ENCODE measurements at regions not wholly inside any gene's neighbourhood (a gene's known extent, or its start where the extent isn't known, plus 50 kb on each side); places are given as distances from the start of the nearest gene placed in this dataset.

- in situ Hi-C loops (cut with MboI; ENCODE audit: low pct_ligation_motif_present in 1 of 4, low pct_unique_long_range_greater_than_20kb in 1 of 4, low sequenced_read_pairs in 3 of 4) (no loop called here), intact Hi-C loops (cut with DNase I; ENCODE audit: low total_unique reads) (no loop called here)
- Histone ChIP-seq H3K27me3 (no peaks in the 10 kb centered on the region), H3K4me3 (no peak overlapping the region), H3K9me3 (no peaks in the 10 kb centered on the region), H3K36me3 (no peaks in the 10 kb centered on the region), H3K27ac (no peak overlapping the region), H3K4me1 (no peaks in the 10 kb centered on the region)
- no peak for DNase-seq
- 83 to 93% methylated on average over 2 of the region's 2 CpGs for WGBS, 2 donors (ENCODE audit: low coverage in 1 of 2)
- TF ChIP-seq, protein P1, sequence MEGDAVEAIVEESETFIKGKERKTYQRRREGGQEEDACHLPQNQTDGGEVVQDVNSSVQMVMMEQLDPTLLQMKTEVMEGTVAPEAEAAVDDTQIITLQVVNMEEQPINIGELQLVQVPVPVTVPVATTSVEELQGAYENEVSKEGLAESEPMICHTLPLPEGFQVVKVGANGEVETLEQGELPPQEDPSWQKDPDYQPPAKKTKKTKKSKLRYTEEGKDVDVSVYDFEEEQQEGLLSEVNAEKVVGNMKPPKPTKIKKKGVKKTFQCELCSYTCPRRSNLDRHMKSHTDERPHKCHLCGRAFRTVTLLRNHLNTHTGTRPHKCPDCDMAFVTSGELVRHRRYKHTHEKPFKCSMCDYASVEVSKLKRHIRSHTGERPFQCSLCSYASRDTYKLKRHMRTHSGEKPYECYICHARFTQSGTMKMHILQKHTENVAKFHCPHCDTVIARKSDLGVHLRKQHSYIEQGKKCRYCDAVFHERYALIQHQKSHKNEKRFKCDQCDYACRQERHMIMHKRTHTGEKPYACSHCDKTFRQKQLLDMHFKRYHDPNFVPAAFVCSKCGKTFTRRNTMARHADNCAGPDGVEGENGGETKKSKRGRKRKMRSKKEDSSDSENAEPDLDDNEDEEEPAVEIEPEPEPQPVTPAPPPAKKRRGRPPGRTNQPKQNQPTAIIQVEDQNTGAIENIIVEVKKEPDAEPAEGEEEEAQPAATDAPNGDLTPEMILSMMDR (IDR thresholded peaks at IDR 0.05) = no peak
- TF ChIP-seq POLR2AphosphoS5 (IDR thresholded peaks at IDR 0.05) = no peak
- TF ChIP-seq EP300 (IDR thresholded peaks at IDR 0.05; ENCODE audit: low read depth) = no peak
- TF ChIP-seq POLR2A (IDR thresholded peaks at IDR 0.05) = no peak
Measured at GRCh38 chrX:134742573-134742972, 54.4 kb downstream of the PABIR2 start.

DNA sequence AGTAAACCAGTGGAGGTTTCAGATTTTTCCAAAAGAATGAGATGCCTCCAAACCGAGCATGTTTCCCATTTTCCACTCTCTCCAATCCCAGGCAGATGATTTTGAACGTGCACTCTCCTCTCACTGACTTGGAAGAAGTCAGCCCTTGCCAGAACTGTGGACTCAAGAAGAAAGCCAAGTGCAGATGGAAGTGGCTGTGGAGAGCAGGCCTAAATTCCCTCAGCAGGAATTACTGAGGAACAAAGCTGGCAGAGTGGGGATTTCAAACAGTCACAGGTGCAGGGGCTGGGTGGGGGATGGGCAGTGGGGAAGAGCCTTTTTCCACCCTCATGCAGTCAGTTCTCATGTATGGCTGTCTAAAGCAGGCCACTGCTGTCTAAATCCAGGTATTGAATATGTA, 55.3 kb downstream of the PABIR2 start:
- no peak overlapping the region for H3K4me3 ChIP-seq
- no peaks in the 10 kb centered on the region for H3K9me3 ChIP-seq
- no peaks in the 10 kb centered on the region for H3K4me1 ChIP-seq
- in situ Hi-C loops (cut with MboI; ENCODE audit: low pct_ligation_motif_present in 1 of 4, low pct_unique_long_range_greater_than_20kb in 1 of 4, low sequenced_read_pairs in 3 of 4) = no loop called here
- H3K27me3 ChIP-seq = no peaks in the 10 kb centered on the region
- no peak overlapping the region for H3K27ac ChIP-seq
- intact Hi-C loops (cut with DNase I; ENCODE audit: low total_unique reads) = no loop called here
- 53 to 67% methylated on average over 1 to 2 of the region's 2 CpGs for WGBS, 2 donors (ENCODE audit: low coverage in 1 of 2)
- no peak for TF ChIP-seq POLR2A (IDR thresholded peaks at IDR 0.05)
- TF ChIP-seq, protein P1 (IDR thresholded peaks at IDR 0.05) = no peak
- no peak for TF ChIP-seq POLR2AphosphoS5 (IDR thresholded peaks at IDR 0.05)
- TF ChIP-seq EP300 (IDR thresholded peaks at IDR 0.05; ENCODE audit: low read depth) = no peak
- H3K36me3 ChIP-seq = no peaks in the 10 kb centered on the region
- DNase-seq = no peak

GRCh38 chrX:134738986-134739740, 57.8 kb downstream of the PABIR2 start:
- H3K4me3 ChIP-seq = no peak overlapping the region
- no peak for DNase-seq
- H3K36me3 ChIP-seq = no peaks in the 10 kb centered on the region
- no peak overlapping the region for H3K27ac ChIP-seq
- in situ Hi-C loops (cut with MboI; ENCODE audit: low pct_ligation_motif_present in 1 of 4, low pct_unique_long_range_greater_than_20kb in 1 of 4, low sequenced_read_pairs in 3 of 4) = no loop called here
- H3K9me3 ChIP-seq = no peaks in the 10 kb centered on the region
- intact Hi-C loops (cut with DNase I; ENCODE audit: low total_unique reads) = no loop called here
- no peaks in the 10 kb centered on the region for H3K4me1 ChIP-seq
- TF ChIP-seq POLR2AphosphoS5 (IDR thresholded peaks at IDR 0.05) = no peak
- TF ChIP-seq POLR2A (IDR thresholded peaks at IDR 0.05) = no peak
- TF ChIP-seq, protein P1 (IDR thresholded peaks at IDR 0.05) = no peak
- TF ChIP-seq EP300 (IDR thresholded peaks at IDR 0.05; ENCODE audit: low read depth) = no peak
- WGBS, 2 donors (ENCODE audit: low coverage in 1 of 2) = 60 to 69% methylated on average over 5 to 8 of the region's 8 CpGs
- H3K27me3 ChIP-seq = no peaks in the 10 kb centered on the region

DNA sequence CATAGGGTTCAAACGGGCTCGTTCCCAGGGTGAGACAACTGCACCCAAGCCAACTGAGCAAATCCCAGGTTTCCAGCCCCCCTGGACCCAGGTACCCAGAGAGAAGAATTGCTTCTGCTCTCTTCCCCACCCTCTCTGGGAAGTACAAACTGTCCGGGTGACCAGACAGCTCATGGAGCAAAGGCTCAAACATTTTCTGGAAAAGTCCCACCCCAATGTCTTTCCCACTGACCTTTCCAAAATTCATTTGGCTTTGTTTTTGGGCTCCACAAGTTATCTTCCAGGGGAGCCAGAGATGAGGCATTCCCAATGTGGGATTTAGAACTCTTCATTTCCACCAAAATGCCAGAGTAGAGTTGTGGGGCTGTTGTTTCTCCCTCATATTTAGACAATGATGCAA, 58.6 kb downstream of the PABIR2 start:
- TF ChIP-seq POLR2AphosphoS5 (IDR thresholded peaks at IDR 0.05) (no peak), EP300 (IDR thresholded peaks at IDR 0.05; ENCODE audit: low read depth) (no peak), POLR2A (IDR thresholded peaks at IDR 0.05) (no peak)
- TF ChIP-seq, protein P1 (IDR thresholded peaks at IDR 0.05) = no peak
- WGBS, 2 donors (ENCODE audit: low coverage in 1 of 2) = 54% methylated on average over 3 of the region's 3 CpGs; no CpG with 5 or more reads in 1 of the 2 donors
- H3K27ac ChIP-seq = no peak overlapping the region

More for the DNA sequence above, 58.6 kb downstream of the PABIR2 start:
- H3K9me3 ChIP-seq = no peaks in the 10 kb centered on the region
- intact Hi-C loops (cut with DNase I; ENCODE audit: low total_unique reads) (no loop called here), in situ Hi-C loops (cut with MboI; ENCODE audit: low pct_ligation_motif_present in 1 of 4, low pct_unique_long_range_greater_than_20kb in 1 of 4, low sequenced_read_pairs in 3 of 4) (no loop called here)
- no peak overlapping the region for H3K4me3 ChIP-seq
- DNase-seq = no peak
- H3K36me3 ChIP-seq = no peaks in the 10 kb centered on the region
- H3K4me1 ChIP-seq = no peaks in the 10 kb centered on the region
- H3K27me3 ChIP-seq = no peaks in the 10 kb centered on the region
